Ascending aorta (tissue), 2 donors: ENCODE measurements at regions not wholly inside any gene's neighbourhood (a gene's known extent, or its start where the extent isn't known, plus 50 kb on each side); places are given as distances from the start of the nearest gene placed in this dataset.

Experiments
- DNase-seq, 2 donors: peaks; one replicate each; pipeline ENCODE4 v3.0.0-alpha.2; 2019; ENCODE audit warnings: low spot score in 2 of 2
- H3K27ac ChIP-seq, 2 donors: fragments of 200-600 bp; sonication (generic); one replicate each; pipeline ENCODE4 v1.5.1; 2016 to 2017; ENCODE audit warnings: mild to moderate bottlenecking in 1 of 2
- H3K27me3 ChIP-seq: fragments of 200-600 bp; sonication (generic); one replicate; pipeline ENCODE4 v1.5.1; 2017
- H3K36me3 ChIP-seq, 2 donors: fragments of 200-600 bp; sonication (generic); one replicate each; pipeline ENCODE4 v1.5.1; 2016
- H3K4me1 ChIP-seq, 2 donors: fragments of 200-600 bp; sonication (generic); one replicate each; pipeline ENCODE4 v1.5.1; 2016 to 2017; ENCODE audit warnings: mild to moderate bottlenecking in 1 of 2
- H3K4me3 ChIP-seq, 2 donors: fragments of 200-600 bp; sonication (generic); one replicate each; pipeline ENCODE4 v1.5.1; 2016 to 2017; ENCODE audit warnings: mild to moderate bottlenecking in 1 of 2
- H3K9me3 ChIP-seq, 2 donors: fragments of 200-600 bp; sonication (generic); one replicate each; pipeline ENCODE4 v1.5.1; 2016
- CTCF ChIP-seq, 3 experiments: fragments of 200-600 bp in 2 of 3; fragments of 450-650 bp in 1 of 3; sonication (generic) in 2 of 3; IDR thresholded peaks; one replicate each; pipeline ENCODE4 v1.5.1; 2016 to 2019; ENCODE audit warnings: antibody characterized with exemption in 3 of 3, mild to moderate bottlenecking in 1 of 3, moderate library complexity in 1 of 3
- intact Hi-C: fragments of 100-400 bp; cut with DNase I; formaldehyde crosslinking; loops from one replicate; pipeline ENCODE4 v1.15.1; 2023

GRCh38 chr16:52755396-52755795 lies 208.5 kb upstream of the TOX3 start:
- Histone ChIP-seq H3K36me3 (no peaks in the 10 kb centered on the region), H3K4me3 (no peak overlapping the region), H3K27ac (no peak overlapping the region), H3K27me3 (no peaks in the 10 kb centered on the region), H3K4me1 (no peaks in the 10 kb centered on the region), H3K9me3 (no peaks in the 10 kb centered on the region)
- TF ChIP-seq CTCF (IDR thresholded peaks at IDR 0.05): no peak
- intact Hi-C loops: no loop called here
- DNase-seq: no peak

- no peak for DNase-seq
- Histone ChIP-seq H3K4me1 (no peaks in the 10 kb centered on the region), H3K27me3 (no peaks in the 10 kb centered on the region), H3K9me3 (no peaks in the 10 kb centered on the region), H3K4me3 (no peak overlapping the region), H3K27ac (no peak overlapping the region), H3K36me3 (no peaks in the 10 kb centered on the region)
- no peak for TF ChIP-seq CTCF (IDR thresholded peaks at IDR 0.05)
- intact Hi-C loops: no loop called here
Observed at GRCh38 chr16:52751035-52751434, 204.1 kb upstream of the TOX3 start.

- H3K4me1 ChIP-seq: no peaks in the 10 kb centered on the region
- H3K4me3 ChIP-seq: no peak overlapping the region
- TF ChIP-seq CTCF (IDR thresholded peaks at IDR 0.05): no peak
- intact Hi-C loops: no loop called here
- H3K27ac ChIP-seq: no peak overlapping the region
- no peak for DNase-seq
- H3K36me3 ChIP-seq: no peaks in the 10 kb centered on the region
- no peaks in the 10 kb centered on the region for H3K27me3 ChIP-seq
- H3K9me3 ChIP-seq: no peaks in the 10 kb centered on the region
Observed at GRCh38 chr16:52748741-52749140, 201.8 kb upstream of the TOX3 start.

- H3K27ac ChIP-seq: no peak overlapping the region
- no peak for TF ChIP-seq CTCF (IDR thresholded peaks at IDR 0.05)
- no peaks in the 10 kb centered on the region for H3K4me1 ChIP-seq
- no peaks in the 10 kb centered on the region for H3K27me3 ChIP-seq
- intact Hi-C loops: no loop called here
- DNase-seq: no peak
- no peaks in the 10 kb centered on the region for H3K9me3 ChIP-seq
- H3K36me3 ChIP-seq: no peaks in the 10 kb centered on the region
- H3K4me3 ChIP-seq: no peak overlapping the region
Observed at GRCh38 chr16:52747088-52747595, 200.2 kb upstream of the TOX3 start.

GRCh38 chr16:52743707-52744106 lies 196.8 kb upstream of the TOX3 start:
- H3K9me3 ChIP-seq: no peaks in the 10 kb centered on the region
- H3K27me3 ChIP-seq: no peaks in the 10 kb centered on the region
- H3K4me3 ChIP-seq: no peak overlapping the region
- H3K36me3 ChIP-seq: no peaks in the 10 kb centered on the region
- DNase-seq: no peak
- no peak overlapping the region for H3K27ac ChIP-seq
- no peaks in the 10 kb centered on the region for H3K4me1 ChIP-seq
- intact Hi-C loops: no loop called here
- no peak for TF ChIP-seq CTCF (IDR thresholded peaks at IDR 0.05)

GRCh38 chr16:52742608-52743170 lies 195.7 kb upstream of the TOX3 start:
- intact Hi-C loops: no loop called here
- no peak overlapping the region for H3K4me3 ChIP-seq
- no peak overlapping the region for H3K27ac ChIP-seq
- TF ChIP-seq CTCF (IDR thresholded peaks at IDR 0.05): no peak
- H3K36me3 ChIP-seq: no peaks in the 10 kb centered on the region
- no peak for DNase-seq
- H3K9me3 ChIP-seq: no peaks in the 10 kb centered on the region
- H3K27me3 ChIP-seq: no peaks in the 10 kb centered on the region
- no peaks in the 10 kb centered on the region for H3K4me1 ChIP-seq
